ENCODE measurements at regions not wholly inside any gene's neighbourhood (a gene's known extent, or its start where the extent isn't known, plus 50 kb on each side); places are given as distances from the start of the nearest gene placed in this dataset.

DNA sequence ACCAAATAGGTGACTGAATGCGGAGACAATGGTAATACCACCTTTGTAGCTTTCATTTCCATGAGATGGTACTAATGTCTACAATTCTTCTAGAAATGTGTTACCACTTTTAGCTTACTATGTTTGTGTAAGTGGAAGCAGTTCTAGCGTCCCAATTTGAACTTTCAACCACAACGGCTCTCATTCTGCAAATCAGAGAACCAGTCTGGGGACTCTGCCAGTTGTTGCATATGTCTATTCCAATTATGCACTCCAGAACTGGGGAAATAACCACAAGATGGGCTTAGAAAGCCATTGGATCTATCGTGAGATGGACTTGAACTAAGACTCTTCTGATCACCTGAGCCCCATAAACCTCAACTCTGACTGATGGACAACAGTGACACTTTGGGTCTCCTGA lies 862.3 kb downstream of the SLITRK1 start:
- TF ChIP-seq, protein P1, sequence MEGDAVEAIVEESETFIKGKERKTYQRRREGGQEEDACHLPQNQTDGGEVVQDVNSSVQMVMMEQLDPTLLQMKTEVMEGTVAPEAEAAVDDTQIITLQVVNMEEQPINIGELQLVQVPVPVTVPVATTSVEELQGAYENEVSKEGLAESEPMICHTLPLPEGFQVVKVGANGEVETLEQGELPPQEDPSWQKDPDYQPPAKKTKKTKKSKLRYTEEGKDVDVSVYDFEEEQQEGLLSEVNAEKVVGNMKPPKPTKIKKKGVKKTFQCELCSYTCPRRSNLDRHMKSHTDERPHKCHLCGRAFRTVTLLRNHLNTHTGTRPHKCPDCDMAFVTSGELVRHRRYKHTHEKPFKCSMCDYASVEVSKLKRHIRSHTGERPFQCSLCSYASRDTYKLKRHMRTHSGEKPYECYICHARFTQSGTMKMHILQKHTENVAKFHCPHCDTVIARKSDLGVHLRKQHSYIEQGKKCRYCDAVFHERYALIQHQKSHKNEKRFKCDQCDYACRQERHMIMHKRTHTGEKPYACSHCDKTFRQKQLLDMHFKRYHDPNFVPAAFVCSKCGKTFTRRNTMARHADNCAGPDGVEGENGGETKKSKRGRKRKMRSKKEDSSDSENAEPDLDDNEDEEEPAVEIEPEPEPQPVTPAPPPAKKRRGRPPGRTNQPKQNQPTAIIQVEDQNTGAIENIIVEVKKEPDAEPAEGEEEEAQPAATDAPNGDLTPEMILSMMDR (conservative IDR thresholded peaks at IDR 0.05; ENCODE audit: low read depth, low read length) = no peak
- TF ChIP-seq EZH2 (IDR thresholded peaks at IDR 0.05; ENCODE audit: low read length, unreplicated experiment) (no peak), EZH2phosphoT487 (IDR thresholded peaks at IDR 0.05; ENCODE audit: borderline replicate concordance, low read length) (no peak)
